ENCODE measurements at regions not wholly inside any gene's neighbourhood (a gene's known extent, or its start where the extent isn't known, plus 50 kb on each side); places are given as distances from the start of the nearest gene placed in this dataset.

GRCh38 chr11:92357841-92358240 is 133.2 kb downstream of the FAT3 start:
- DNase-seq, result no peak
- no peaks in the 10 kb centered on the region for H3K36me3 ChIP-seq
- no peak for TF ChIP-seq POLR2A (IDR thresholded peaks at IDR 0.05)
- TF ChIP-seq, protein P1, sequence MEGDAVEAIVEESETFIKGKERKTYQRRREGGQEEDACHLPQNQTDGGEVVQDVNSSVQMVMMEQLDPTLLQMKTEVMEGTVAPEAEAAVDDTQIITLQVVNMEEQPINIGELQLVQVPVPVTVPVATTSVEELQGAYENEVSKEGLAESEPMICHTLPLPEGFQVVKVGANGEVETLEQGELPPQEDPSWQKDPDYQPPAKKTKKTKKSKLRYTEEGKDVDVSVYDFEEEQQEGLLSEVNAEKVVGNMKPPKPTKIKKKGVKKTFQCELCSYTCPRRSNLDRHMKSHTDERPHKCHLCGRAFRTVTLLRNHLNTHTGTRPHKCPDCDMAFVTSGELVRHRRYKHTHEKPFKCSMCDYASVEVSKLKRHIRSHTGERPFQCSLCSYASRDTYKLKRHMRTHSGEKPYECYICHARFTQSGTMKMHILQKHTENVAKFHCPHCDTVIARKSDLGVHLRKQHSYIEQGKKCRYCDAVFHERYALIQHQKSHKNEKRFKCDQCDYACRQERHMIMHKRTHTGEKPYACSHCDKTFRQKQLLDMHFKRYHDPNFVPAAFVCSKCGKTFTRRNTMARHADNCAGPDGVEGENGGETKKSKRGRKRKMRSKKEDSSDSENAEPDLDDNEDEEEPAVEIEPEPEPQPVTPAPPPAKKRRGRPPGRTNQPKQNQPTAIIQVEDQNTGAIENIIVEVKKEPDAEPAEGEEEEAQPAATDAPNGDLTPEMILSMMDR (IDR thresholded peaks at IDR 0.05), result no peak
- no peaks in the 10 kb centered on the region for H3K27me3 ChIP-seq
- no peak for ATAC-seq
- intact Hi-C loops (cut with DNase I), result no loop called here
- 70% methylated on average over 2 of the region's 2 CpGs for WGBS (ENCODE audit: insufficient coverage, low coverage, low lambda C conversion rate, missing lambda C conversion rate)
- peaks cover 0 to 21% (median 5%) of the 10 kb centered on the region in 4 donors for H3K4me1 ChIP-seq
- no peak overlapping the region for H3K27ac ChIP-seq
- H3K4me3 ChIP-seq, result no peak overlapping the region
- H3K9me3 ChIP-seq, result no peaks in the 10 kb centered on the region

DNA sequence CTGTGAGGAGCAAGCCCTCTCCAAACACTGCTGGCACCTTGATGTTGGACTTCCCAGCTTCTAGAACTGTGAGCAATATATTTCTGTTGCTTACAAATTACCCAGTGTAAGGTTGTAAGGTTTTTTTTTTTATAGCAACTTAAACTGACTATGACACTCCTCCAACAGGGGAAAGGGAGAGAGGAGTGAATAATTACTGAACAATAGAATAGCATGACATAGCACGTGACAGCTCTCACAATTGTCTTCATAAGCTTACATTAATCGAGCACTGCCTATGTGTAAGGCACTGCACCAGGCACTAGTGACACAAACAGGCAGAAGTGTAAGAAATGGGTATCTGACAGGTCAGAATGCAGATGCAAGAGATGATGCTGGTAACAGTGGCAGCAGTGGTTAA is 136.9 kb downstream of the FAT3 start:
- no peak for ATAC-seq
- 79% methylated on average over 2 of the region's 2 CpGs for WGBS (ENCODE audit: insufficient coverage, low coverage, low lambda C conversion rate, missing lambda C conversion rate)

DNA sequence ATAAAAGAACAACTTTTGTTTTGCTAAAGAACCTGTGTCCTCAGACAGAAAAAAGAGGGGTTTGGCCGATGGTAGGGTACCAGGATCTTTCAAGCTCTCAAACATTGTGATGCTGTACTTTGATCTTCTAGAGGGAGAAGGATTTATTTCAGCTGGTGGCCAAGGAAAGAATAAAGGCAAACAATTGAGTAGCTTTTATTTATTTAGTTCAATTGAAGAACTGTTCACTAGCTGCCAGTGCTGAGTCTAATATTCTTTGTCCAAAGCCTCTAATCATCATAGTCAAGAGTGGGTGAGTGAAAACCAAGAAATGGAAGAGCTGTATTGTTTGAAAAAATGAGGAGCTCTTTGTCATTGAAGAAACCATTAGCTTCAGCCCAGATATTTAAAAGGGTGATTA is 138.4 kb downstream of the FAT3 start:
- ATAC-seq (no peak), DNase-seq (no peak)
- H3K27ac ChIP-seq, result no peak overlapping the region
- intact Hi-C loops (cut with DNase I), result no loop called here
- TF ChIP-seq POLR2A (IDR thresholded peaks at IDR 0.05), result no peak
- TF ChIP-seq, protein P1 (IDR thresholded peaks at IDR 0.05), result no peak
- H3K4me1 ChIP-seq, result peaks cover 0 to 8% (median 0%) of the 10 kb centered on the region in 4 donors
- H3K27me3 ChIP-seq, result no peaks in the 10 kb centered on the region
- no peak overlapping the region for H3K4me3 ChIP-seq
- 43% methylated on average over 1 of the region's 1 CpG for WGBS (ENCODE audit: insufficient coverage, low coverage, low lambda C conversion rate, missing lambda C conversion rate)
- H3K9me3 ChIP-seq, result no peaks in the 10 kb centered on the region
- H3K36me3 ChIP-seq, result no peaks in the 10 kb centered on the region

More for the DNA sequence above, 136.9 kb downstream of the FAT3 start:
- no peaks in the 10 kb centered on the region for H3K9me3 ChIP-seq
- no peak for DNase-seq
- no peaks in the 10 kb centered on the region for H3K27me3 ChIP-seq
- H3K4me1 ChIP-seq, result peaks cover 0 to 21% (median 5%) of the 10 kb centered on the region in 4 donors
- no peak for TF ChIP-seq POLR2A (IDR thresholded peaks at IDR 0.05)
- TF ChIP-seq, protein P1 (IDR thresholded peaks at IDR 0.05), result no peak
- H3K4me3 ChIP-seq, result no peak overlapping the region
- H3K27ac ChIP-seq, result no peak overlapping the region
- no peaks in the 10 kb centered on the region for H3K36me3 ChIP-seq
- intact Hi-C loops (cut with DNase I), result no loop called here

GRCh38 chr11:92364177-92364576 is 139.6 kb downstream of the FAT3 start:
- 80% methylated on average over 4 of the region's 4 CpGs for WGBS (ENCODE audit: insufficient coverage, low coverage, low lambda C conversion rate, missing lambda C conversion rate)
- H3K4me3 ChIP-seq, result no peak overlapping the region
- no peaks in the 10 kb centered on the region for H3K36me3 ChIP-seq
- H3K9me3 ChIP-seq, result no peaks in the 10 kb centered on the region
- no peaks in the 10 kb centered on the region for H3K27me3 ChIP-seq
- H3K27ac ChIP-seq, result no peak overlapping the region
- no peak for ATAC-seq
- DNase-seq, result no peak
- intact Hi-C loops (cut with DNase I), result no loop called here
- no peak for TF ChIP-seq POLR2A (IDR thresholded peaks at IDR 0.05)
- TF ChIP-seq, protein P1 (IDR thresholded peaks at IDR 0.05), result no peak
- H3K4me1 ChIP-seq, result no peaks in the 10 kb centered on the region

GRCh38 chr11:92376146-92376599 is 151.6 kb downstream of the FAT3 start:
- ATAC-seq, result no peak
- Histone ChIP-seq H3K27ac (no peak overlapping the region), H3K36me3 (no peaks in the 10 kb centered on the region), H3K27me3 (no peaks in the 10 kb centered on the region), H3K4me1 (no peaks in the 10 kb centered on the region), H3K4me3 (no peak overlapping the region), H3K9me3 (no peaks in the 10 kb centered on the region)
- 52% methylated on average over 3 of the region's 3 CpGs for WGBS (ENCODE audit: insufficient coverage, low coverage, low lambda C conversion rate, missing lambda C conversion rate)
- no peak for DNase-seq
- intact Hi-C loops (cut with DNase I), result no loop called here
- TF ChIP-seq, protein P1 (IDR thresholded peaks at IDR 0.05), result no peak
- no peak for TF ChIP-seq POLR2A (IDR thresholded peaks at IDR 0.05)
